Epithelial cell of proximal tubule (primary cell): ENCODE measurements at regions not wholly inside any gene's neighbourhood (a gene's known extent, or its start where the extent isn't known, plus 50 kb on each side); places are given as distances from the start of the nearest gene placed in this dataset.

Experiments
- DNase-seq: peaks from one replicate; pipeline ENCODE4 v3.0.0-alpha.2; 2011; ENCODE audit warnings: low read depth
- H3K4me3 ChIP-seq: 2 replicates; pipeline ENCODE4 v1.5.1; 2011; ENCODE audit warnings: low read depth, mild to moderate bottlenecking, low read length
- TF ChIP-seq, protein P1 (sequence below): conservative IDR thresholded peaks from 2 replicates; pipeline ENCODE4 v1.5.1; 2012; ENCODE audit warnings: low read depth, mild to moderate bottlenecking, low read length

DNA sequence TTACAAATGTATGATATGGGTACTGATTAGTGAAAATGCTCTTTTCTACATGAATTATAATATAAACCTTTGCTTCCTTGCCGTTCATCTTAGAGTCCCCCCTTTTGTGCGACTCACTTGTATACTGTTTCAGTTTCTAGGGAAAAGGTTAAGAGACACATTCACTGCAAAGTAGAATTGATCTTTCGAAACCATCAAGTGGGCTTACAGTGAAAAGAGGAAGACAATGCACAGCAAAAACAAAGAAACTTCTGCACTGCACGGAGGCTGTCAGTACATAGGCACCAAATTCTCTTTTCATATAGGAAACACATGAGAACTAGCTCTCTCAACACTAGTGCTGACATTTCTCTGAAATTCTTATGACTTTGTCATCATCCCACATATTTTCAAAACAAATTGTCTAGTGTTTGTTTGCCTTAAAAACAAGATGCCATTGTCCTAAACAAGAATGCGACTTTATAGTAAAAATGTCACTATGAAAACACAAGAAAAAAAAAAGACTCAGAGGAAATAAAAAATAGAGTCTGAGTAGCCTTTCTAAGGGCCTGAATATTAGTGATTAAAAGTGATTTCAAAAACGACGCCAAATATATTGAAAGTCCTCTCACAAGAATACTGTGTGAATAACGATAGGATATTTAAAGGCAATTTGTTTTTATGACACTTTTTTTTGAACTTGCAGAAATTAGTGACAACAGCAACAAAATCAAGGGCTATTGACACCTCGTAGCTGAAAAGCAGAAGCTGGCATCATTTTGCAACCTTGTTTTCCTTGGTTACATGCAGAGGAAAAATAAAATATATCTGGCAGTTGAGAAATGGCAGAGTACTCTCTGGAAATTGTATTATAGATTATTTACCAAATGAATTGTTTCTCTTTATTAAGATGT is 827.0 kb downstream of the BCL11A start:
- TF ChIP-seq, protein P1, sequence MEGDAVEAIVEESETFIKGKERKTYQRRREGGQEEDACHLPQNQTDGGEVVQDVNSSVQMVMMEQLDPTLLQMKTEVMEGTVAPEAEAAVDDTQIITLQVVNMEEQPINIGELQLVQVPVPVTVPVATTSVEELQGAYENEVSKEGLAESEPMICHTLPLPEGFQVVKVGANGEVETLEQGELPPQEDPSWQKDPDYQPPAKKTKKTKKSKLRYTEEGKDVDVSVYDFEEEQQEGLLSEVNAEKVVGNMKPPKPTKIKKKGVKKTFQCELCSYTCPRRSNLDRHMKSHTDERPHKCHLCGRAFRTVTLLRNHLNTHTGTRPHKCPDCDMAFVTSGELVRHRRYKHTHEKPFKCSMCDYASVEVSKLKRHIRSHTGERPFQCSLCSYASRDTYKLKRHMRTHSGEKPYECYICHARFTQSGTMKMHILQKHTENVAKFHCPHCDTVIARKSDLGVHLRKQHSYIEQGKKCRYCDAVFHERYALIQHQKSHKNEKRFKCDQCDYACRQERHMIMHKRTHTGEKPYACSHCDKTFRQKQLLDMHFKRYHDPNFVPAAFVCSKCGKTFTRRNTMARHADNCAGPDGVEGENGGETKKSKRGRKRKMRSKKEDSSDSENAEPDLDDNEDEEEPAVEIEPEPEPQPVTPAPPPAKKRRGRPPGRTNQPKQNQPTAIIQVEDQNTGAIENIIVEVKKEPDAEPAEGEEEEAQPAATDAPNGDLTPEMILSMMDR, result no peak
- no peak overlapping the region for H3K4me3 ChIP-seq
- no peak for DNase-seq

DNA sequence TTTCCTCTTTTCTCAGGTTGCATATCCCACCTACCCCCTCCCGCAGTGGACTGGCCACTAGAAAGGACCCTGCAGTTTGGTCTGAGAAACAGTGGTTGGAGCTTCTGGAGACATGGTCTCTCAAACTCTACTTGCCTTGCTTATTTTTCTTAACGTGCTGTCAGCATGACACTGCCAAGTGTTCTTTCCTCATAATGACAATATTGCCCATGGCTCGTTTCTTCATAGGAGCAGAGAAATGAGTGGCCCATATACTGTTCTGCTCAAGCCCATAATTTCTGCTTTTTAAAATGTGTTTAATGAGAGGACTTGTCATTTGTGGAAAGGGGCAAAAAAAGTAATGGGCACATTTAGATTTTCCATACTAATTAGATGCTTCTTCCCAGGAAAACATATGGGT is 828.7 kb downstream of the BCL11A start:
- DNase-seq, result no peak
- no peak overlapping the region for H3K4me3 ChIP-seq
- TF ChIP-seq, protein P1, result no peak

DNA sequence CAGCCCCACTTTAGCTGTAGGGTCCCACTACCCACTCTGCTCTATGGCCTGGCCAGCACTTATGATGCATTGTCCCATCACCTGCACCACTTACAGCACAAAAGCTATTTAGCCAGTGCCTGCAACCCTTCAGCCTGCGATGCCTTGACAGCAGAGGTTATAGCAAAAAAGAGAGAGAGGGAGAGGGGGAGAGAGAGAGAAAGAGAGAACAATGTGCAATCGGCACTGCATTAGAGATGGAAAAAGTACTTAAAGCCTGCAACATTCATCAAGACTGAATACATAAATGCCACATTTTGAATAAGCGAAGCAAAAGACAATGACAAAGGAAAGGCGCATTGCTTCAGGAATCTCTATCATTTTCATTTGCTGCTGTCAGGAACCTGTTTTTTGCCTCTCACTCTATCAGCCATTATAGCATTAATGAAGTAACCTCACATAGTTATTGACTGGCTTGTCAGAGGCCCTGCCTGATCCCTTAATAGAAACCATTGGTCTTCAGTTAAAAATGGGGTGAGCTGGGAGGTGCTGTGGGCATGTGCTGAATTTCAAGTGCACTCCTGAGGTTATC is 833.1 kb downstream of the BCL11A start:
- TF ChIP-seq, protein P1, result no peak
- H3K4me3 ChIP-seq, result no peak overlapping the region
- DNase-seq, result no peak

DNA sequence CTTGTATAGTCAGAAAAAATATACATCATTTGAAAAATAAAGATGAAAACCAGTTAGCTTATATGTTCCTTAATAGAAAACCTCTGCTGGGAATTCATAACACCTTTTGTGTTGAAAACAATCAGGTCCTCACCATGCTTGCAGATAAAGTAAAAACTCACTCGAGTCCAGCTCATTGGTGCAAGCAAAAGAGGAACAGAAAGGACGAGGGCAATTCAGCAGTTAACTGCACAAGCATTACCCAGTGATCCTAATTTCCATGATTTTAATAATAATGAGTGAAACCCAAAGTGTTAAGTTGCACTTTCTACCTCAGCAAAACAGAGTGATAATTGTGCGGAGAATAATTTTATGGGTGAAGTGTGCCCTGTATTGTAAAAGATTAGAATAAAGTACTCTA is 839.9 kb downstream of the BCL11A start:
- DNase-seq, result no peak
- TF ChIP-seq, protein P1, result no peak
- H3K4me3 ChIP-seq, result no peak overlapping the region

DNA sequence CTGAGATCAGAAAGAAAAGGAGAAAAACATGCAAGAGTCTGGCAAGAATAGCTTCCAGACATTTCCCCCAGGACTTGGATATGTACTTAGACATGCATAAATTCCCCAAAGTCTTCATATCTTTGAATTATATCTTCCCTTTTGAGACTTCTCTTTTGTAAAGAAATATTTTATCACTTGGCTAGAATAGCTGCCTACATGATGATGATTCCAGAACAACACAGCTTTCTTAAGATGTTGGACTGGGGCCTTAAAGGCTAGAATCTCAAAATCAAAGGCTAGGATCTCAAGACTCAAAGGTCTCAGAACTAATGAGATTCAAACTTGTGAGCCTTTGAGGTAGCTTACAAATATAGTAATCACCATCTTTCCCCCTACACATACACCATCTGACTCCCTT is 842.3 kb downstream of the BCL11A start:
- H3K4me3 ChIP-seq, result no peak overlapping the region
- TF ChIP-seq, protein P1, result no peak
- DNase-seq, result no peak

DNA sequence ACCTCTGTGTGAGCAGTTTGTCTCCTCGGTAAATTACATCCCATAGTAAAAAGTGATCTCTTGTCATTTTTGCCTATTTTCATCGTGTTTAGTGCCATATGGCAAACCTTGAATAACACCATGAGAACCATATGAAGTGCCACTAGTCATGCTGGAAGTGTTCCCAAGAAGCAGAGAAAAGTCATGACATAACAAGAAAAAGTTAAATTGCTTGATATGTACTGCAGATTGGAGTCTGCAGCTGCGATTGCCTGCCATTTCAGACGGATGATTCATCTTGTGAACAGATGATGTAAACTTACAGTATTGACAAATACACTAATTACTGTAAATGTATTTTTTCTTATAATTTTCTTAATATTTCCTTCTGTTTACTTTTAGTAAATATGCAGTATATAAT is 846.7 kb downstream of the BCL11A start:
- H3K4me3 ChIP-seq, result no peak overlapping the region
- DNase-seq, result no peak
- TF ChIP-seq, protein P1, result no peak
